EH (cell line): ENCODE measurements at regions not wholly inside any gene's neighbourhood (a gene's known extent, or its start where the extent isn't known, plus 50 kb on each side); places are given as distances from the start of the nearest gene placed in this dataset.
"Not testable (repeated sequence)": the region's sequence is repeated elsewhere in the genome, so short reads cannot be mapped to it uniquely, and the experiment has no call there.

Experiments
- DNase-seq: peaks from one replicate; pipeline ENCODE4 v3.0.0-alpha.2; 2015; ENCODE audit warnings: low read depth

DNA sequence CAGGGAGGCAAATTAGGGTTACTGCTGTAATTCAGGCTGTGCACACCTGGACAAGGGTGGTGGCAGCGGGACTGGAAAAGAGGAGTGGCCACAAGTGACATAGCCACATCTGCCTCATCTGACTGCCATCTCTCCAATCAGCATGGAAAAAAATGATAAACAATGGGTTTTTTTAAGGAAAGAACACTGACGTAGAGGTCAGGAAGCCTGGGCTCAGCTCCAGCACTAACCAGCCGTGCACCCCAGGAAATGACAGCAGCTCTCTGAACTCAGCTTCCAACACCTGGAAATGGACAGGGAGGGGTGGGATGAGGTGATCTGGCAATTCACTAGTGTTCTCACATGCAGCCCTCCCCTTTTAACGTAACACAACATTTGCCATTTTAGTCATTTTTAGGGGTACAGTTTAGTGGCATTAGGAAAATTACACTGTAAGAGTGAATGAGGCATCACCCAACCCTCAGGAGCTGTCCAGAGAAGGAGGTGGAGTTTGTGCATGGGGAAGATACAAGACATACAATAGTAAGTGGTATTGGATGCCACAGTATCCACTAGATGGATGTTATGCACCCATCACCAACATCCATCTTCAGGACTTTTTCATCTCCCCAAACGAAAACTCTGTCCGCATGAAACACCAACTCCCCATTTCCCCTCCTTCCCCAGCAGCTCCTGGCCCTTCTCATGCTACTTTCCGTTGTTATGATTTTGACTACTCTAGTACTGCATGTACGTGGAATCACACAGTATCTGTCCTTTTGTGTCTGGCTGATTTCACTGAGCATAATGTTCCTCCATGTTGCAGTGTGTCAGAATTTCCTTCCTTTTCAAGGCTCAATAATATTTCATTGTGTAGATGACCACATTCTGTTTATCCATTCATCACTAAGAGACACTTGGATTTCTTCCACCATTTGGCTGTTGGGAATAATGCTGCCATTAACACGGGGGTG is 215.5 kb upstream of the ECI2 start:
- DNase-seq, result peak; percentile 57

DNA sequence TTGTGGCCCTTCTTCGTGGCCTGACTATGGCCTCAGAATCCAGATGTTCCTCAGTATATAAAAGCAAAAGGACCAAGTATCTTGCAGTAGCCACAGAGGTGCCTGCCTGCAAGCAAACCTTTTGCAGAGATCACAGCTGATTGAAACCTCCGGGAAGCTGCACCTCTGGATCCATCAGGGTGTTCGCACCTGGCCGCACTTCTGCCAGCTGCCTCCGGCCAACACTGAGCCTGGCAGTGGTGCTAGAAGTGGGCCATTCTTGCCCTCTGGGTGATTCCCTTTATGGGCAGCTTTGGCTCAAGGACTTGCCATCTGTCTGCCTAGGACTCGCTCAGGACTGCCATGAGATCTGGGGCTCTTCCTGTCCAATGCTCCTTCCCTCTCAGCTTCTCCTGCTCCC is 214.6 kb upstream of the ECI2 start:
- no peak for DNase-seq

DNA sequence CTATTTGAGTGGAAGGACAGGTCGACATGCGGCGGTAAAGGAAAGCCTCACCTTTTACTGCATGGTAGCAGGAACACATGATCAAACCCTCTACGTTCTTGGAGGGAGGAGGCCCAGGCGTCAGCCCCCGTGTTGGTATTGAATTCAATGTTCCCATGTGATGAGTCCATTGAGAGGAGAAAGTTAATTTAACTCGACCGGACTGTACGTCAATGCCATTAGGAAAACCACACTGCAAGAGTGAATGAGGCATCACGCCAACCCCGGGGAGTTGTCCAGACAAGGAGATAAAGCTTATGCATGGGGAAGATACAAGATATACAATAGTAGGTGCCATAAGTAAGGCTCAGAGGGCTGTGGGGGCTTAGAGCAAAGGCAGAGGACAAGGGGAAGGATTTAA is 213.9 kb upstream of the ECI2 start:
- DNase-seq, result no peak

DNA sequence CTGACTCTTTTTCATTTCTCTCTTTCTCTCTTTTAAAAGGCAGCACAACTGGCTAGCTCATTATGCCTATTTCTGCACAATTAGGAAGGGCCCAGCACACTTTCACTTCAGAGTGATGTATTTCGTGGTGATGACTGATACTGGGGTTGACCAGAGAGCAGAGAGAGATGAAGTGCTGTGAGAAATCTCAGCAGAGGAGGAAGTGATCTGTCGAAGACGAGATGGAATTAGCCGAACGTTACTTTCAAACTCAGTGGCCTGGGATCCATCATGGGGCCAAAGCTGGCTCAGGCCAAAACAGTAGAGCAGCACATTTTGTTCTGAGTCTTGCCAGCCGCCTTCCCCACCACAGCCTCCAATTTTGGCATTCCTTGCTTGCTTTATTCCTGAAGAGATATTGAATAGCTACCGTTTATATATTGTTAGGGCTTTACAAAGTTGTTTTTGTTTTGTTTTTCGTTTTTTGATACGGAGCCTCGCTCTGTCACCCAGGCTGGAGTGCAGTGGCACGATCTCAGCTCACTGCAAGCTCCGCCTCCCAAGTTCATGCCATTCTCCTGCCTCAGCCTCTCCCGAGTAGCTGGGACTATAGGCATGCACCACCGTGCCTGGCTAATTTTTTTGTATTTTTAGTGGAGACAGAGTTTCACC is 213.2 kb upstream of the ECI2 start:
- peak; percentile 52 for DNase-seq

DNA sequence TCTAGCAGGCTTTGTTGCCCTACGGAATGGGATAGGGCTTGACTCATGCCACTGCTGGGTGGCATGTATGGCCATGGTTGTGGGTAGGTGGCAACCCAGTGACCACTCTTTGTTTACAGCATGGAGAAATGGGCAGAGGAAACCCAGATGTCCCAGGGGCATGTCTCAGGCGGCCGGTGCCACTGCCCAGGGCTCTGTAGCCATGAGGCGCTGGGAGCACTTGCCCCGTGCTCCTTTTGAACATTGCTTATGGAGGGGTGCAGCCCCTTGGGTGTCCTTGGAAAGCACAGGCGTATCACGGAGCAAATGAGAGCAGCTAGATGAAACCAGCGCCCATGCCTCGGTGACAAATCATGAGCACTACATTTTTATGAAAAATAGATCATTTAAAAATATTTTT is 212.5 kb upstream of the ECI2 start:
- no peak for DNase-seq

DNA sequence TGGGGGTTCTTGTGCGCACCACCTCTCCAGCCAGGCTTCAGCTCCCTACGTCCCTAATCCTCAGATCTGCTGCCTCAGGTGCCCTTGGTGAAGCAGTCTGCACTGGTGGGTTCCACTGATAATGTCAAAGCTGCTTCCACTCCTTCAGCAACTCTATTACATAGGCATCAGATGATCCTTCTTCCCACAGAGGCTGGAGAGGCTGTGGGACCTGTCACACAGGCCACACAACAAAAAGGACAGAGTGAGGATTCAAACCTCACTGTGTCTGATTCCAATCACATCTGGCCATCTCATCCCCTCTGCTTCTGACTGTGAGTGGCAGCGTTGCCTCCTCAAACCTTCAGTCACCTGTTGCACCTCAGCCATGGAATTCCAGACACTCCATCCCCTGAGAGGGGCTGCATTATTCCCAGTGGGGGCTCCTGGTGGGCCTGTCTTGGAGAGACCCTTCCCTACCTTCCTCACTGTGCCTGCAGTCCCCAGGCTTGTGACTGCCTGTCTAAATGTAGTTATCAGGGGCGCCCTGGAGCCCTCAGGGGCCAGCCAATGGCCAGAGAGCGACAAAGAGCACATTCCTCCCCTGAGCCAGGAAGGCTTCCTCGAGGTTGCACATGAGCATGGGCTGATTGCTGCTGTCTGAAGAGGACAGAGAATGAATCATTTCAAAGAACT is 211.4 kb upstream of the ECI2 start:
- DNase-seq, result peak; percentile 46

DNA sequence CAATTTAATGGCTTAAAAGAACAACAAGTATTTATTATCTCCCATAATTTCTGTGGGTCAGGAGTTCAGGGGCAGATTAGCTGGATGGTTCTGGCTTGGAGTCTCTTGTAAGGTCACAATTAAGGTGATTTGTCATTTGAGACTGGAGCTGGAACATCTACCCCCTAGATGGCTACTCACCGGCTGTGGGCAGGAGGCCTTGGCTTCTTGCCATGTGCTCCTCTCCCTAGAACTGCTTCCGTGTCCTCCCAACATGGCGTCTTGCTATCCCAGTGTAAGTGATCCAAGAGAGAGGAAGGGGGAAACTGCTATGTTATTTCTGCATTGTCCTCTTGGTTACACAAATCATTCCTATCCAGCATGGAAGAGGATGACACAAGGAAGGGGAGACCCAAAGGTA is 210.2 kb upstream of the ECI2 start:
- no peak for DNase-seq

DNA sequence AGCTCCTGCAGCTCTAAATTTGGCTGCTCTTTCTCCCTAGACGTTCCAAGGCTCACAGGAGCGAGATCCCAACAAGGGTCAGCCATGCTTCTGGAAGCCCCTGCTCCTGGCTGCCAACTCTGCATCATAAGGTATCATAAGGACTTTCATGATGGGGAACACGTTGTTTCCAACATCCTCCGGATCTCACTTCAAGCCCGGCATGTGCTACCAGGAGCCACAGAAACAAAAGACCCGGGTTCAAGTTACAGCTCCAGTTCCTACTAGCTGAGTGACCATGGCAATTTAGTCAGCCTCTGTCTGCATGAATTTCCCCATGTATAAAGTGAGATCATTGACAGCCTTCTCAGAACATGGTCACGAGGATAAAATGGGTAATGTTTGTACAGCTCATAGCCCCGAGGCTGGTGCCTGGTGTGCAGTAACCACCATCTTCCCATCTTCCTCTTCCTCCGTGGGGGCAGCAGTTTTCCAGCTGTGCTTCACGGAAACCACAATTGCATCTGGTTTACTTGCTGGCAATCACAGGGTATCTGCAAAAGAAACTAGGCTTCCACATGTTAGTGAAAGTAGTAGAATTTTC is 209.0 kb upstream of the ECI2 start:
- peak; percentile 54 for DNase-seq

DNA sequence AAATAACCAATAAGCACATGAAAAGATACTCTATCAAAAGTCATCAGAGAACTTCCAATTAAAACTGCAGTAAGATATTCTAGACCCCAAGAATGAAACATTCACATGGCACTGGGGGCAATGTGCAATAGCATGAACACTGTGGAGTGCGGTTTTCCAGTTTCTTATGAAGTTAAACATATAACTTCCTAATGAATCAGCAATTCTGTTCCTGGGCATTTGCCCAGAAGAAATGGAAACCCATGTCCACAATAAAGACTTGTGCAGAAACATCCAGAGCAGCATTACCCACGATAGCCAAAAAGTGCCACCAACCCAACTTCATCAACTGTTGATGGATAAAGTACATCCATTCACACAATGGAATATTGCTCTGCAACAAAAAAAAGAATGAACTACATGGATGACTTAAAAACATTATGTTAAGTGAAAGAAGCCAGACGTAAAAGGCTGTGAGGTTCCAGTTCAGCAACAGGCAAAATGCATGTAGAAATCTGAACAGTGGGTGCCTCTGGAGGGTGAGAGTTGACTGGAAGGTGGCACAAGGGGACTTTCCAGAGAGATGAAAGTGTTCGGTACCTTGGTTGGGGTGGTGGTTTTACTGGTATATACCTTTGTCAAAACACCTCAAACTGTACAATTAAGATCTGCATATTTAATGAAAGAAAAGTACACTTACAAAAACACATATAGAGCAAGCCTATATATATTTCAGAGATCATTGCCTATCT is 207.2 kb upstream of the ECI2 start:
- no peak for DNase-seq

DNA sequence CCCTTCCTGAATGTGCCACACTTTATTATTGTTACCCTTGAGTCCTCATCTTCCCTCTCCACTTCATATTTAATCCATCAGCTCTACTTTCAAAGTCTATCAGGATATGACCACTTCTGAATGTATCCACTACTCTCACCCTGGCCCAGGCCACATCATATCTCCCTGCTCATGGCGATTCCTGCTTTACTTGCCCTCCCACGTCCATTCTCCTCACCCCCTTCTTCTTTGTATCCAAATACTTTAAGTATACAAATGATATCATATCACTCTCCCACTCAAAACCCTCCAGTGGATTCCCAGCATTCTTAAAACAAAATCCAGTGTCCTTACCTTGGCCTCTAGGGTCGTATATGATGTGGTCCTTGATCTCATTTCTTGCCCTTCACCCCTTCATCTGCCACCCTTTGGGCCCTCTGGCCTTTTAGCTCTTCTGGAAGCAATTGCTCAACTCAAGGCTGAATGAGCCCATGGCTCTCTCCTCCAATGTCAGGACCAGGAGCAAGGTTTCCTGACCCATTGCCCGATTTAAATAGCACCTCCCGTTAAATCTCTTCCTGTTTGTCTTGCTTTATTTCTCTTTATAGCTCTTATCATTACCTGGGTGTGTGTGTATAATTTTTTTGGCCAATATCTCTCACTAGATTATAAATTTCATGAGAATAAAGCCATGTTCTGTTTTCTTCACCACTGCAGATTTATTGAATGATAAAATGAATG is 205.9 kb upstream of the ECI2 start:
- no peak for DNase-seq

DNA sequence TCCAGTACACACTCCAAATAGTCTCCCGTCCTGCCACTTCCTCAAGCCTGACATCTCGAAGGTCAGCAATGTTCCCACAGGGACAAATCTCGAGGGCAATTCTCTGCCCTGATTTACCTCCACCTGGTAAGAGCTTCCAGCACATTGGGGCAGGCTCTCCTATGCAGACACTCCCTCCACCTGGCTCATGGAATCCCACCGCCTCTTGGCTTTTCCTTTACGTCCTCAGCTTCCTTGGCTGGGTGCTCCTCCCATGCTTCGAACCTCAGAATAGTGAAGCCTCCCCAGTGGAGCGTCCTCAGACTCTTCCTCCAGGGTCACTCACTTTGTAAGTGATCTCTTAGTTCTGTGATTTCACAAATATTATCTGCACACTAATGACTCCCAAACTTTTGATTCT is 205.2 kb upstream of the ECI2 start:
- no peak for DNase-seq

DNA sequence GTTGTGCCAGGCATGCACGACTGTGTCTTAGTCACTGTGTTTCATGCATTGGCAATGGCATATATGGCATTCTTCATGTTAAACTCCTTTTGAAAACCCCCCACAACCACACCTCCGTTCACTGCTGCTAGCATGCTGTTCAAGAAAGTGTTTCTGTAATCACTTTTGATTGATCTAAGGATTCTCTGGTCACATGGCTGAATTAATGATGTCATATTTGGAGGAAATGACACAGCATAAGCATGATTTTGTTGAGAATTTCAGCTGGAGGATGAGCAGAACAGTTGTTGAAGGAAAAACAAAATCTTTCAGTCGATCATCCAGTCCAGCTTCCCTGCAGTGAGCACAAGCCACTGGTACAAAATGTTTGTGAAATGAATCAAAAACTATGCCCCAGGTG is 203.5 kb upstream of the ECI2 start:
- DNase-seq, result no peak

DNA sequence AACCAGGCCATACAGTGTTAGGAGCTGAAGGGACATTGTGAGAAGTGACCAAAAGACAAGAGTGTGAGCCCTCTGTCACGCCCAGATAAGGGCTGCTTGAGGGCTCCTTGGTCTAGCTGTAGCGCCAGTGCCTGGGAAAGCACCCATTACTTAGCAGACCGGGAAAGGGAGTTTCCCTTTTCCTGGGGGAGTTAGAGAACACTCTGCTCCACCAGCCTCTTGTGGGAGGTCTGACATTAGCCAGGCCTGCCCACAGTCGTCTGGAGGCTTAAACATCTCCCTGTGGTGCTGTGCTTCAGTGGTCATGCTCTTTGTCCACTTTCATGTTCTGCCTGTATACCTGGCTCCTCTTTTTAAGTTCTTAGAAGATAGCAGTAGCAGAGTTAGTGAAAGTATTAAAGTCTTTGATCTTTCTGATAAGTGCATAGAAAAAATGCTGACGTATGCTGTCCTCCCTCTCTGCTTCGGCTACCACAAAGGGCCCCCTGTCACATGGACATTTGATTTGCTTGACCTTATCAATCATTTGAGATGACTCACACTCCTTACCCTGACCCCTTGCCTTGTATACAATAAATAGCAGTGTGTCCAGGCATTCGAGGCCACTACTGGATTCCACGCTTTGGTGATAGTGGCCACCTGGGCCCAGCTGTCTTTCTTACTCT is 201.5 kb upstream of the ECI2 start:
- DNase-seq, result no peak

DNA sequence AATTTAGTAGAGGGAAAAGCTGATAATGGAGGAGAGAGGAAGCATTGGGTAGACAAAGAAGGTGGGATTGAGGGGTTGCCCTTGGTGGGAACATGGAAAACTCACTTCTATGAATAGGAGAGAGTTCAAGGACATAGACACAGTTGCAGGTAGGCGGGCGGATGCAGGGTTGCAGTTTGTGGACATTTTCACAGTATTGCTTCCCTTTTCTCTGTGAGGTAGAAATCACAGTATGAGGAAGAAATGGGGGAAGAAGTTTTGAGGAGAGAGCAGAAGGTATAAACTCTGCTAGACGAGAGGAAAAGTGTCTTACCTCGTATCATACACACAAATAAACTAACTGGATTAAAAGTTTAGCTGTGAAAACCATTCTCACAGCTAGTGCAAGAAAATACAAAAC is 200.7 kb upstream of the ECI2 start:
- no peak for DNase-seq

DNA sequence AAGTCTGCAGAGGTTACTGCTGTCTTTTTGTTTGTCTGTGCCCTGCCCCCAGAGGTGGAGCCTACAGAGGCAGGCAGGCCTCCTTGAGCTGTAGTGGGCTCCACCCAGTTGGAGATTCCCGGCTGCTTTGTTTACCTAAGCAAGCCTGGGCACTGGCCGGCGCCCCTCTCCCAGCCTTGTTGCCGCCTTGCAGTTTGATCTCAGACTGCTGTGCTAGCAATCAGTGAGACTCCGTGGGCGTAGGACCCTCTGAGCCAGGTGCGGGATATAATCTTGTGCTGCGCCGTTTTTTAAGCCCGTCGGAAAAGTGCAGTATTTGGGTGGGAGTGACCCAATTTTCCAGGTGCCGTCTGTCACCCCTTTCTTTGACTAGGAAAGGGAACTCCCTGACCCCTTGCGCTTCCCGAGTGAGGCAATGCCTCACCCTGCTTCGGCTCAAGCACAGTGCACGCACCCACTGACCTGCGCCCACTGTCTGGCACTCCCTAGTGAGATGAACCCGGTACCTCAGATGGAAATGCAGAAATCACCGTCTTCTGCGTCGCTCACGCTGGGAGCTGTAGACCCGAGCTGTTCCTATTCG is 198.9 kb upstream of the ECI2 start:
- DNase-seq, result not testable (repeated sequence)

DNA sequence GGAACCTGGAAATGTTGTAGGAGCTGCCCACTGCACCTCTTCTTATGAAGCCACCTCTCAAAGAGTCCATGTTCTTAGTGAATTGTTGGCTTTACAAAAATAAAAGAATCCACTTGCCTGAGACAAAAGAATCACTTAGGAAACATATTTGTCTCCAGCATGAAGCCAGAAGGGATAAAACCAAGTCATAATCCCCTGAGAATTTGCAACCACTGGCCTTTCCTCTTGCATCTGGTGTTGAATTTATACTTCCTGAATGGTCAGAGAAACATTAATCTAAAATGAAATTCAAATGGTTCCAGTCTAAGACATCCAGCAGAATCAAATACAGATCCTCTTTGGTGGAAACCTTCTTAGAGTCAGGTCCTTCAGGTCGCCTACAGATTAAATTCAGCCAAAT is 192.5 kb upstream of the ECI2 start:
- DNase-seq, result no peak

DNA sequence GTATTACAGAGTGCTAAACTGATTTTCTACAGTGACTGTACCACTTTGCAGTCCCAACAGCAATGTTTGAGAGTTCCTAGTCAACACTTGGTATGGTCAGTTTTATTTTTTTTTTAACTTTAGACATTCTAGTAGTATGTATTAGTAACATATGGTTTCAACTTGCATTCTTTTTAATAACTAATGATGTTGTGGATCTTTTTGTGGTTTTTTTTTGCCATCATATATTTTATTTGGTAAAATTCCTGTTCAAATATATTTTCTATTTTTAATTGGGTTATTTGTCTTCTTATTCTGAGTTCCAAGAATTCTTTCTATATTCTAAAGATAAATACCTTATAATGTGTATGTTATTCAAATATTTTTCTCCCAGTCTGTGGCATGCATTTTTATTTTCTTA is 189.4 kb upstream of the ECI2 start:
- DNase-seq, result peak; percentile 20

DNA sequence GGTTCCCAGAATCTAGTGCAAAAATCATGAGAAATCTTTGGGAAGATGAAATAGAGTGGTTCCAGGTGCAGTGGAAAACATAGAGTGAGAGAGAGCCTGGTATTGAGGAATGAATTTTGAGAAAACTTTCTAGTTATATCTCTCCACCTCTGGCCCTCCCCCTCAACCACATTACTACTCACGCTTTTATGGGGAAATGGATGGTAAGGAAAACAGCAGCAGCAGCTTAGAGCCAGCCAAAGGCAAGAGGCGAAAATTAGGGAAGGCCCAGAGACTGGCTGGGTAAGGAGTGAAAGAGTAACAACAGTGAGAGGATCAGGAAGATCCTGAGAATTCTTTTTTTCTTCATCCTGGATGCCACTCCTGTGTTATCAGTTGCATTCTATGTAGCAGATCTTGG is 187.9 kb upstream of the ECI2 start:
- peak; percentile 31 for DNase-seq

DNA sequence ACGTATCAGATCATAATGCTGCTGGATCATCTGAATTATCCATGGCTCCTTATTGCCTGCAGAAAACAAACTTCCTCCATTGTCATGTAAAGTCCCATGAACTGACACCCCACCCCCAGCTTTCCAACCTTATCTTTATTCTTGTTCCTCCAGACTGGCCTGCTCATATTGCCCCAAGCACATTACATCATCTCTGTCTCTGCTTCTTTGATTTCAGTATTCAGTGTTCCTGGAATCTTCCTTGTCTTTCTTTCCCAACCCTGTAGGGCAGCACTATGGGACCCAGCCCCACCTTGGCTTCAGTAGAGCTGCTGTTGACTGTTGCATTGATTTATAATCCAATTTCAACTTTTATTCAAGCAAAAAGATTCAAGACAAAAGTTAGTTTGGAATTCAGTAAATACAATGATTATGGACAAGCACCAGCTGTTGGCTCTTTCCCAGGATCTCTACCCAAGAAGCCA is 187.5 kb upstream of the ECI2 start:
- peak; percentile 44 for DNase-seq

DNA sequence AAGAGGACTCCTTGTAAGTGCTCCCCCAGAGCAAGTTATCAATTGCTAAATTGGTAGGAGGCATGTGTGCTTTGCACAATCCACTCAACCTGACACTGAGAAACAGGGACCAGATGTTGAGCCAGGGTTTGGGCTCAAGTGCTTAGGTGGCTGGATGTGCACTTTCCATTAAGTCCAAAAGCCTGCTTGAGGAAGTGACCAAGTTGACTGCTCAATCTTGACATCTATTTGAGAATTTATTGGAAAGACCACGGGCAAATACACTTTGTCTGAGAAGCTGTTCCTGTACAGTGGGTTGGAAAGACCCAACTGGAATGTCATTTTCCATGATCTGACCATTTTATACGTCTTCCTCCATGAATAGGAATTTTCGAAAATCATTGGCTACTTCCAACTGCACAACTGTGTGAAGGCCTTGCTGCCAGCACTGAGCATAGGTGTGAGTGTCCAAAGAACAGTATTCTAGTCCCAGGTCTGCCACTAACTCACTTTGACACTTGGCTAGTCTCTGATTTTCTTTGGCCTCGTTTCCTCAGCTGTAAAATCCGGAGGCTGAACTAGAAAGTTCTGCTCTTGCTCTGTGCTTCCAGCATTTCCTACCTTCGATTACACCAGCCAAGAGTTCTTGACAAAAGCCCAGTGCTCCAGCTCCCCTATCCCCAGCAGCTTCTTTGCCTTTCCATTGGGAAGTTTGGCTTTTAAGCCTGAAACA is 186.9 kb upstream of the ECI2 start:
- DNase-seq, result no peak
